Astrocyte (in vitro differentiated cells and primary cell): ENCODE measurements at regions not wholly inside any gene's neighbourhood (a gene's known extent, or its start where the extent isn't known, plus 50 kb on each side); places are given as distances from the start of the nearest gene placed in this dataset.

Experiments
- CTCF ChIP-seq: IDR thresholded peaks from 2 replicates; pipeline ENCODE4 v1.5.1; 2011; ENCODE audit warnings: low read depth, mild to moderate bottlenecking, inconsistent platforms, low read length, moderate library complexity; ENCODE audit not compliant: insufficient read depth
- EZH2 ChIP-seq: IDR thresholded peaks from 2 replicates; pipeline ENCODE4 v1.6.1; 2012; ENCODE audit warnings: mild to moderate bottlenecking, low read length, inconsistent platforms; ENCODE audit not compliant: insufficient read depth

GRCh38 chr3:153443961-153444360 is 281.9 kb downstream of the RAP2B start:
- TF ChIP-seq EZH2 (no peak), CTCF (no peak)
